GM12878 (cell line): ENCODE measurements at regions not wholly inside any gene's neighbourhood (a gene's known extent, or its start where the extent isn't known, plus 50 kb on each side); places are given as distances from the start of the nearest gene placed in this dataset.

Source experiments
- ATAC-seq: fragments of 200-7000 bp; cut with Tn5 transposase; 3 replicates; pipeline ENCODE4 v1.9.1; 2020; ENCODE audit warnings: mild to moderate bottlenecking, moderate library complexity
- BruUV-seq: library from RNA; stranded (reverse); fragments of 400-500 nt; replicated peaks from 2 replicates; lab custom pipeline; 2021; lab: Mats Ljungman, UMichigan
- CTCF ChIA-PET: fragments of 300-600 bp; sonication (Branson Sonifier 250); formaldehyde crosslinking; extraction: SDS; loops from one replicate; lab custom pipeline; 2021; ENCODE audit warnings: inconsistent platforms; lab: Yijun Ruan, JAX
- POLR2A ChIA-PET: fragments of 350-600 bp; formaldehyde crosslinking; extraction: SDS; loops from one replicate; lab custom pipeline; 2021; ENCODE audit warnings: inconsistent platforms; lab: Charles Lee
- RAD21 ChIA-PET: fragments of 300-600 bp; sonication (Branson Sonifier 250); formaldehyde crosslinking; loops from one replicate; lab custom pipeline; 2023; ENCODE audit warnings: antibody characterized with exemption; ENCODE audit not compliant: unreplicated experiment; lab: Charles Lee
- SMC1A ChIA-PET: fragments of 300-600 bp; sonication (Branson Sonifier 250); formaldehyde crosslinking; loops from one replicate; lab custom pipeline; 2023; ENCODE audit not compliant: unreplicated experiment, uncharacterized antibody; lab: Charles Lee
- DNase-seq: peaks from one replicate; pipeline ENCODE4 v3.0.0-alpha.2; 2011; ENCODE audit warnings: low read depth, low spot score
- FAIRE-seq: peaks from 3 replicates; lab custom pipeline; 2011; peaks lifted over from hg19 to GRCh38; lab: Jason Lieb, UNC
- H2AFZ ChIP-seq: 2 replicates; pipeline ENCODE4 v1.6.0; 2011; ENCODE audit warnings: low read depth, low read length, control low read depth; ENCODE audit not compliant: control insufficient read depth
- H3K27ac ChIP-seq: 2 replicates; pipeline ENCODE4 v1.5.1; 2011; ENCODE audit warnings: control low read depth; ENCODE audit not compliant: control insufficient read depth, insufficient read depth
- H3K27me3 ChIP-seq, 2 experiments: replicated peaks in 1 of 2; 2 replicates each; pipeline versions ENCODE4 v1.6.0 to v1.6.1; 2011; ENCODE audit warnings: low read length in 1 of 2; ENCODE audit not compliant: control insufficient read depth in 2 of 2, insufficient read depth in 2 of 2
- H3K36me3 ChIP-seq, 2 experiments: 2 replicates each; pipeline ENCODE4 v1.5.1; 2011; ENCODE audit warnings: low read length in 1 of 2; ENCODE audit not compliant: control insufficient read depth in 2 of 2, insufficient read depth in 2 of 2
- H3K4me1 ChIP-seq: 2 replicates; pipeline ENCODE4 v1.6.1; 2011; ENCODE audit warnings: mild to moderate bottlenecking, low read length, moderate library complexity, mixed read lengths; ENCODE audit not compliant: control insufficient read depth, insufficient read depth
- H3K4me2 ChIP-seq: 2 replicates; pipeline ENCODE4 v1.6.0; 2011; ENCODE audit warnings: control low read depth; ENCODE audit not compliant: control insufficient read depth, insufficient read depth
- H3K4me3 ChIP-seq: fragments of 200-600 bp; sonication (generic); 2 replicates; pipeline ENCODE4 v1.5.1; 2016
- H3K79me2 ChIP-seq: 2 replicates; pipeline ENCODE4 v1.6.0; 2011; ENCODE audit warnings: low read length; ENCODE audit not compliant: control insufficient read depth, insufficient read depth
- H3K9ac ChIP-seq: 2 replicates; pipeline ENCODE4 v1.8.0; 2011; ENCODE audit warnings: low read length, control low read depth, mixed read lengths; ENCODE audit not compliant: control insufficient read depth, insufficient read depth
- H3K9me3 ChIP-seq: replicated peaks from 3 replicates; pipeline ENCODE4 v1.5.1; 2011; ENCODE audit warnings: mild to moderate bottlenecking, low read length; ENCODE audit not compliant: control insufficient read depth, insufficient read depth
- H4K20me1 ChIP-seq: 2 replicates; pipeline ENCODE4 v1.6.0; 2011; ENCODE audit not compliant: control insufficient read depth, insufficient read depth
- BMI1 ChIP-seq: fragments of 450-650 bp; IDR thresholded peaks from 2 replicates; pipeline ENCODE4 v1.6.1; 2016; ENCODE audit warnings: mild to moderate bottlenecking, moderate library complexity, borderline replicate concordance
- CHD2 ChIP-seq: IDR thresholded peaks from 2 replicates; pipeline ENCODE4 v1.6.1; 2011; ENCODE audit warnings: low read depth, low read length, improper control_type of control experiment, borderline replicate concordance
- EZH2 ChIP-seq: IDR thresholded peaks from 2 replicates; pipeline ENCODE4 v1.6.1; 2012; ENCODE audit warnings: low read depth, mild to moderate bottlenecking, control low read depth, inconsistent platforms, low read length, borderline replicate concordance; ENCODE audit not compliant: control insufficient read depth
- MLLT1 ChIP-seq: fragments of 450-650 bp; IDR thresholded peaks from 2 replicates; pipeline ENCODE4 v1.6.1; 2016; ENCODE audit warnings: mild to moderate bottlenecking
- NBN ChIP-seq: fragments of 450-650 bp; IDR thresholded peaks from 2 replicates; pipeline ENCODE4 v1.6.1; 2016
- SPI1 ChIP-seq: IDR thresholded peaks from 2 replicates; pipeline ENCODE4 v1.6.1; 2011; ENCODE audit warnings: low read depth, mild to moderate bottlenecking, low read length, moderate library complexity, borderline replicate concordance; ENCODE audit not compliant: insufficient read depth
- USF1 ChIP-seq: IDR thresholded peaks from 2 replicates; pipeline ENCODE4 v1.6.1; 2011; ENCODE audit warnings: borderline replicate concordance, low read depth, mild to moderate bottlenecking, moderate library complexity, mixed read lengths, low read length; ENCODE audit not compliant: insufficient read depth; ENCODE audit errors: extremely low read length
- ZBTB11 ChIP-seq: fragments of 450-650 bp; formaldehyde crosslinking; IDR thresholded peaks from 2 replicates; pipeline ENCODE4 v1.5.0; 2022; ENCODE audit warnings: mild to moderate bottlenecking, missing genetic modification characterization
- WGBS: methylation state at CpG from one replicate; pipeline ENCODE4 v1.1.6; 2016; ENCODE audit warnings: low lambda C conversion rate; ENCODE audit not compliant: insufficient replicate concordance, insufficient coverage; ENCODE audit errors: missing lambda C conversion rate; 5-methylcytosine and 5-hydroxymethylcytosine counted together
- in situ Hi-C: fragments of 300-500 bp; cut with MboI; formaldehyde crosslinking; loops from 9 replicates; pipeline ENCODE4 v1.14.3; 2018; ENCODE audit warnings: mixed read lengths
- intact Hi-C: fragments of 100-400 bp; cut with micrococcal nuclease; formaldehyde crosslinking; loops from one replicate; pipeline ENCODE4 v1.14.2; 2022; ENCODE audit not compliant: unreplicated experiment

GRCh38 chr5:148882332-148882731, 55.9 kb downstream of the ADRB2 start:
- Histone ChIP-seq H3K36me3 (no peaks in the 10 kb centered on the region), H3K4me2 (no peak overlapping the region), H3K9me3 (no peaks in the 10 kb centered on the region), H3K27me3 (no peaks in the 10 kb centered on the region), H3K79me2 (no peaks in the 10 kb centered on the region), H4K20me1 (no peaks in the 10 kb centered on the region), H2AFZ (no peak overlapping the region), H3K4me3 (no peak overlapping the region), H3K4me1 (no peaks in the 10 kb centered on the region), H3K9ac (no peak overlapping the region), H3K27ac (no peak overlapping the region)
- 0% methylated on average over 2 of the region's 2 CpGs for whole genome bisulfite sequencing
- FAIRE-seq, result no peak
- TF ChIP-seq NBN (no peak), USF1 (no peak), ZBTB11 (CRISPR knock-in tag) (no peak), CHD2 (no peak), BMI1 (no peak), EZH2 (no peak), SPI1 (peak; percentile 37; the same call in 1 of the 2 replicates), MLLT1 (no peak)
- ChIA-PET POLR2A (interaction anchor here (0.6 kb wide), 1 partner anchor 85 kb away, joined by 8 read pairs; no protein-coding TSS in a partner anchor), SMC1A (no interaction called here), CTCF (no interaction called here), RAD21 (no interaction called here)
- in situ Hi-C loops (no loop called here), intact Hi-C loops (no loop called here)
- no TSS peak for BruUV-seq
- no peak for ATAC-seq
- DNase-seq, result no peak
